Posterior vena cava (tissue), 2 donors: ENCODE measurements at regions not wholly inside any gene's neighbourhood (a gene's known extent, or its start where the extent isn't known, plus 50 kb on each side); places are given as distances from the start of the nearest gene placed in this dataset.

Experiments used
- DNase-seq: peaks from one replicate; pipeline ENCODE4 v3.0.0-alpha.2; 2020; ENCODE audit warnings: low spot score
- intact Hi-C, 2 donors: fragments of 100-400 bp; cut with DNase I; formaldehyde crosslinking; loops; one replicate each; pipeline versions ENCODE4 v1.14.1 to v1.14.2; 2022 to 2023
- donor health status: DM: yes; HTN: yes; CAD: no.
- donor health status: DM: yes; HTN: yes; CAD: no.

DNA sequence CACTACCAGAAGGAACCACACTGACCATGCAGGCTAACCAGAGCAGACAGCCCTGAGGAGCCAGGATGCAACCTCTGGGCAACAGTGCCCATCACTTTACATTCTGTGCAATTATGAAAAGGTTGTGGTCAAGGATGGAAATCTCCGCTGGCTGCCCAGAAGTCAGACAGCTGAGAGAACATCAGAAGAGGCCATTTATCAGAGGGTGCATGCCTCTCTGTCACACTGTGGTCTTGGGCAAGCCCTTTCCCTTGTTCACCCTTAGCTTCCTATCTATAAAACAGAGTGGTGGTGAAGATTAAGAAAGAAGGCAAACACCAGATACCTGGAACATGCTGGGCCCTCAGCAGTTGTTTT, 120.7 kb upstream of the GDF10 start:
- no peak for DNase-seq
- intact Hi-C loops = no loop called here

DNA sequence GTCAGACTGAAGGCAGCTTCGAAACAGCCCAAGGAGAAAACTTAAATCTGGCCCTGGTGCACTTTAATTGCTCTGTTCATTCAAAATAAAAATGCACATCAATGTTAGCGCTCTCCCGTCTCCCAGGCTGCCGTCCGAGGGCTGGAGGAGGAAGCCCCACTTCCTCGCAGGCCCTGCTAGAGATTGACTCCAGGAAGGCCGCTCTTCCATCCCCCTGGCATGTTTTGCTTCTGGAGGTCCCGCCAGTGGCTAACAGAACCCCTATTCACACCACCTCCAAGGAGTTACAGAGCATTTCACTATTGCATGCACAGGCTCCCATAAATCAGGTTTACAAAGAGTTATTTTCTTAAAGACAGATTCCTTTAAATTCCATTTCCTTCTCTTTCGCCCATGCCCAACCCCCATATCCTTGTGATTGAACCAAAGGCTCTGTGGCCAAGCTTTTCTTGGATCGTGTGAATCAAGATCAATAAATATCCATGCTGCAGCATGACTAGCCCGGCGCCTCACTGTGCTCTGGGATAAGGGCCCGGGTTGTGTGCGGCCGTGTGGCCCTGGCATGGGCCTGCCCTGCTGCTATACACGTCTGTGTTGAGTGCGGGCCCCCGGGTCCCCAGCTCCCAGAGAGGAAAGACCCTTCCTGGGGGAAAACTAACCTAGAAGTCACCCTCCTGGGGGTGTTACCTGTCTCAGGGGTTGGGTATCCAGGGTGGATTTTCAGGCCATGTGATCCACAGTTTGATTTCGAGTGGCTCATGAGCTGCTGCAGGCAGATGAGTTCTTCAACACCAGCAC, 118.7 kb upstream of the GDF10 start:
- intact Hi-C loops = no loop called here
- no peak for DNase-seq

DNA sequence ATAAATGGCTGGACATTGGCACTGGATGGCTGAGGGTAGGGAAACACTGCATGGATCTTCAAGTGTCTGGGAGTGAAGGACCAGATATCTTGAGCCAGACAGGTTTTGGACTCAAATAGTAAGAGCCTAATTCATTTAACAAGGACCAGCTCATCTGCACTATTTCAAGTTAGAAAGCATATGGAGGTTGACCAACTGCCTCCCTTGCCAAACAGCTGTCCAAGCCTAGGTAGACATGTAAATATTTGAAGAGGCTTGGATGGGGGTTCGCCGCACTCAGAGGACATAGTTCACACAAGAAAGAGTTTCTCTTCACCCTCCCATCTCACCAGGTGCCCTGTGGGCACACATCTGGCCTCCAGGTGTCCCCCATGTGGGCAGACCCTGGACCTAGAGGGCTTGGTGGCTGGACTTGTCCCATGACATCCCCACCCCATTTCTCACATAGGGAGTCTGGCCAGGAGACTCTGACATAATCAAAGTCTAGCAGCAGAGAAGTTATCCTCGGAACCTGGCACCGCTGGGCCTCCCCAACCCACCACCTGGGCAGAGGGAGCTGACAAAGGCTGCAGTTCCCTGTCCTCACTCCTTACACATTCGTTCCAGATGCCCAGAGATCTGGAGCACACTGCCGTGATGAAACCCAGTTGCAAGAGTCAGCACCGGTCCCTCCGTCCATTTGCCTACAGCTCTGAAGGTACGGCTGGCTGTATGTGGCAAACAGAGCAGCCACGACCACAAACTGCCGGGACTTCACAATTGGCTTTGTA, 116.9 kb upstream of the GDF10 start:
- no peak for DNase-seq
- intact Hi-C loops = no loop called here

DNA sequence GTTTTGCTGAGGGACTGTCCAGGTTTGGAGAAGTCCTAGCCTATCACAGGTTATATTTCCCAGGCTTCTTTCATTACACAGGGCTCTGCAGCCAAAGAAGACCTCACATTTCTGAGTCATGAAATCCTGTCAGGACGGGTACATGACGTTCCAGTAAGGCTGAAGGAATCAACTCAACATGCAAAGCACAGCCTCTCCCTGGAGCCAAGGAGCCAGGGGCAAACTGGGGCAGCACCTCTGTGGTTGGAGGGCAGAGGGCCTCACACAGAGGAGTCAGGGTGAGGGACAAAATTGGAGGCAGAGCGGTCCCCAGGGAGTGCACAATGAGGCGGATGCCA, 116.3 kb upstream of the GDF10 start:
- intact Hi-C loops = no loop called here
- DNase-seq = no peak

DNA sequence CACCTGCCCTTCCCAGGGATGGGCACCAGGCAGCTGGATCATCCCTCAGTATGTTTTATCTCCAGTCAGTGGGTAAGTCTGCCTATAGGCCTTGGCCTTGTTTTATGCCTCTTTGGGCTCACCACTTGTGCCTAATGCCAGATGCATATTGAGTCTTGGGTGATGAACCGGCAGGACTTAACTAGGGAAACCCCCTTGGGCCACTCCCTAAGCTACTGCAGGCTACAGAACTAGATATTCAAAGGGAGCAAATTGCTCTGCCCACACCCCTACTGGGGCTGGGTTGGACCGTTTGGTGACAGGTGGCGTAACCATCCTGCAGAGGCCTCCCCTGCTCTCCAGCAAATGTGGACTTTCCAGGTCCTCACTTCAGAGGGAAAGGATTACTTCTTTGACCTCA, 115.7 kb upstream of the GDF10 start:
- DNase-seq = no peak
- intact Hi-C loops = no loop called here

DNA sequence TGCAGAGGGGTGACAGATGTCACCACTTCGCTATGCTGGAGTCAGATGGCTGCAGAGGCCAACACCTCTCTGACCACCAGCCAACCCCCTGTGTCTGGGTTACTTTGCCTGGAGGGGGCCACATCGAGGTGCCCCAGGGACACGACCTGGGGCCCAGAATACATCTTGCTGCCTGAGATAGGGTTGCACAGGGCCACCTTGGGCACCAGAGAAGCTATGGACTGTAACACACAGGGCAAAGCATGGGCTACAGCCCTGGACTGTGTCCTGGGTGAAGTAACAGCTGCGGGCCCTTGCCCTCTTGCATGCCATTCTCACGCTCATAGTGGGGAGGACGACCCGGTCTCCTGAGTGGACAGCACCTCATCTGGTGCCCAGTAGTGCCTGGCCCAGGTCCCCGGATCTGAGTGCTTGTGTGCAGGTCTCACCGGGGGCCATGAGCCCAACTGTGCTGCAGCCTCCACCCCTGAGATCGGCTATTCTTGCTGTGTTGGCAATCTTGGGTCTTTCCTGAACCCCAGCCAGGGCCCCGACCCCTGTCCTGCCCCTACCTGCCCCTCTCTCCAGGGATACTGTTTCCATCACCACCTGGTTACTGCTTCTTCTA, 115.2 kb upstream of the GDF10 start:
- intact Hi-C loops = no loop called here

DNA sequence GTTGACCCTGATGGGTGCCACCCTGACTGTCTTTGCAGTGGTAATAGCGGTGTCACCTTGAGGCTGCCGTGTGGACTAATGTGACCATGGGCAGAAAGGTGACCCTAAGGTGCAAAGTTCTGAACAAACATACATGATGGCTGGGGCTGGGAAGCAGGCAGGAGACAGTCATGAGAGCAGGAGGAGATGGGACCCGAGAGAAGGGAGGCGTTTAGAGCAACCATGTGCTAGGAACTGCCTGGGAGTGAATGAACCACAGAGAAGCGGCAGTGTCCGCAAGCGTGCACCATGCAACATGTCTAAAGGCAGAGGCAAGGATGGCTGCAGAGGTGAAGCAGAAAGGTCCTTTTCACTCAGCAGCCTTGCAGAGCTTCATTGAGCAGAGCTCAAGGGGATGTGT, 113.1 kb upstream of the GDF10 start:
- intact Hi-C loops = no loop called here

More for the DNA sequence above, 115.2 kb upstream of the GDF10 start:
- no peak for DNase-seq

DNA sequence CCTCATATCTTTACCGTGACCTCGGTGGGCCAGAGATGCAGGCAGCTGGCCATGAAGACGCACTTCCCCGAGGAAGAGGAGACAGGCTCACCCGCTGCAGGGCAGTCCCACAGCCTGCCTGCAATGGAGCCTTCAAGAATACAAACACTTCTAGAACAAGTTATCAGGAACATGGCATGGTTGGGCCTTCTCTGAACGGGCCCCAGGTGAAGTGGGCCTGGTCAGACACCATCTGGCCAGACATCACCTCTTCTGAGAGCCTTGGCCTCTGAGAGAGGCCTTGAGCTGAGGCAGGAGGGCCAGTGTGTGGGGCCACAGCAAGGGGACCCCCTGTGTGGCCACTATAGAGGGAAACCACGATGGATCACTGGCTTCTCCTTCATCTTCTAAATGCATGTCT, 112.4 kb upstream of the GDF10 start:
- DNase-seq = no peak
- intact Hi-C loops = no loop called here

More for the DNA sequence above, 113.1 kb upstream of the GDF10 start:
- DNase-seq = no peak

DNA sequence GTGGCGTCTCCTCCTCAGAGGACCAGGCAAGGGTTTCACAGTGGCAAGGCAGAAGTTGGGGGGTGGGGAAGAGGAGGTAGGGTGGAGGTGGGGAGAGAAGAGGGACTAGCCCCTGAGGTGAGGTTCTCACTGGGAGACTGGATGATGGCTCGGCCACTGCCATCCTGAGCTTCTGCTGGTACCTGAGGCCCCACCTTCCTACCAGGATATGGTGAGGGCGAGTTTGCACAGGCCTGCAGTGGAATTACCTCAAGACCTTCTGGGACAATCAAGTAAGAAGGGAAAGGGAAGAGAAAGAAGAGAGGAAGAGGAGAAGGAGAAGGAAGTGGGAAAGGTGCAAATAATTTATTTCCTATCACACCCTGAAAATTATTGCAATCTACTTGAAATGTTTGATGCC, 111.8 kb upstream of the GDF10 start:
- no peak for DNase-seq
- intact Hi-C loops = no loop called here

DNA sequence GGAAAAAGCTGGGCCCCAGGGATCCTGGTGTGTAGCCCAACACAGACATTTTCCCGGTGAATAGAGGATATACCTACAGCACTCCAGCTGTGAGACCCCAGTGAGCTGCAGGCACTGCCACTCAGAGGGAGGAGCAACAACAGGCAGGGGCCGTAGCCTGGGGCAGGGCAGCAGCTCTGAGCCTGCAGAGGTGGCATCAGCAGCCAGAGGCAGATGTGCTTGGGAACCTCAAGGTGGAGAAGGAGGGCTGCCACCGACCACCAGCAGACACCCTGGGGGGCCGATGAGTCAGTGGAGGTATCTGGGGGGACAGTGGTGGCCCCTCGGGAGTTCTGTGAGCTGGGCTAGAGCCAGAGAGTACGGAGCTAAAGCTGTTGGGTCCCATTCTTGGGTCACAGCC, 110.2 kb upstream of the GDF10 start:
- intact Hi-C loops = no loop called here
- no peak for DNase-seq

DNA sequence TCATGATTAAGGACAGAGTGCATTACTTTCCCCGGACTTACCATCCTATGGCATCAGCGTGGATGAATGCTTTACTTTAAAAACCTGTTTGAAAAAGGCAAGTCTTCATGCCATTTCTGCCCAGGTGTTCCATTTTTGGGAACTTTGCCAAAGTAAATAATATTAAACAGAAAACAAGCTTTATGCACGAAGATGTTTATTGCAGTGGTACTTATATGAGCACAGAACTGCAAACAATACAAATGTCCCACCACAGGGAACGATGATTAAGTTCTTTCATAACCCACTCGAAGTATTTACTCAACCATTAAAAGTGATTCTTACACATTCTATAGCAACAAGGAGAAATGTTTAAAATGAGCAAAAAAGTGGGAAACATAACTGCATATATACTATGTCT, 109.7 kb upstream of the GDF10 start:
- intact Hi-C loops = no loop called here
- no peak for DNase-seq

DNA sequence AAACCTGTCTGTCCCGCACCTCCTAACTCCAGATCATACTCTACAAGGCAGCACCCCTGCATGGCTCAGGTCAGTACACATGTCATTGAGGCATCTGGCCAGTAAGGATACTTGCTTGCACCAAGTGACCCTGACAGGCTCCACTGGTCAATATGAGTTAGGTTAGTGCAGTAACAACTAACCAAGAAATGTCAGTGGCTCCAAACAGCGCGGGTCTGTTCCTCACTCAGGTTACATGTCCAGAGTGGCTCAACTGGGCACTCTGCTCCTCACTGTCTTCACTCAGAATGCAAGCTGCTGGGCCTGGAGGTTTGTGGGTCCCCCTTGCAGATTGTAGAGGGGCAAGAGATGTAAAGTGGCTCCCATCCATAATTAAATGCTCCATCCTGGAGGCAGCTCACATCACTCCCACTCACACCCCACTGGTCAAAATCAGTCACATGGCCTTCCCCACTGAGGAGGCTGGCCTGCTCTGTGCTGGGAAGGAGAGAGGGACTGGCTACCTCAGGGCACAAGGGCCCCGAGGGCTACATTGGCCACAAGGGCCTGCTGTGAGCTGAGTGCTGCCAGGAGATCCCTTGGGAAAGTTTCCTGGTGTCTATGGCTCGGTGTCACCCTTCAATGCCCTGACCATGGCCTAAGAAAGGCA, 109.1 kb upstream of the GDF10 start:
- intact Hi-C loops = no loop called here
- DNase-seq = no peak

DNA sequence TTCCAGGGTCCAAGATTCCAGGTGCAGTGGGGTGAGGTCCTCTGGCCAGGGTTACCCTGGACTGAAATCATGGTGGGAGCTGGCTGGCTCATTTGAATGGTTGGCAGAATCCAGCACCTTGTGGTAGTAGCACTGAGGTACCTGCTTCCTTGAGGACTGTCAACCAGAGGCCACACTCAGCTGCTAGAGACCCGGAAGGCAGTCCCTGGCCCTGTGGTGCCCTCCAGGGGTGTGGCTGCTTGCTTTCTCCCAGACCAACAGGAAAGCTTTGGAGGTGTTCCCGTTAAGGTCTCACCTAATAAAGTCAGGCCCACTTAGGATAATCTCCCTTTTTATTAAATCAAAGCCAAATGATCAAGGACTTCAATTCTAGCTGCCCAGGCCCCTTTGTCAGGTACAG, 107.7 kb upstream of the GDF10 start:
- intact Hi-C loops = no loop called here

DNA sequence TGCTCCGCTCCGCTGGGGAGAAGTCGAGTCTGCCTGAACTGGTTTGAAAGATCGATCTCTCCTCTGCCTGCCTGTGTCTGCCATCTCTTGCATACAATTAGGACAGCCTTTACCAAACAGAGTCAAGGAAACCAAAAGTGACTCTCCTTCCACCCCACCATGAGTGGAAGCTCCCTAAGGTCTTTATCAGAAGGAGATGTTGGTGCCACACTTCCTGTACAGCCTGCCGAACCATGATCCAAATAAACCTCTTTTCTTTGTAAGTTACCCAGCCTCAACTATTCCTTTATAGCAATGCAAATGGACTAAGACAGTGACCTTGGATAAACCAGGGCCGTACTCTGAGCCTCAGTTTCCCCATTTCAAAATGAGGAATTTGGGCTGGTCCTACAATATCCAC, 106.3 kb upstream of the GDF10 start:
- DNase-seq = no peak
- intact Hi-C loops = no loop called here

More for the DNA sequence above, 107.7 kb upstream of the GDF10 start:
- DNase-seq = no peak

DNA sequence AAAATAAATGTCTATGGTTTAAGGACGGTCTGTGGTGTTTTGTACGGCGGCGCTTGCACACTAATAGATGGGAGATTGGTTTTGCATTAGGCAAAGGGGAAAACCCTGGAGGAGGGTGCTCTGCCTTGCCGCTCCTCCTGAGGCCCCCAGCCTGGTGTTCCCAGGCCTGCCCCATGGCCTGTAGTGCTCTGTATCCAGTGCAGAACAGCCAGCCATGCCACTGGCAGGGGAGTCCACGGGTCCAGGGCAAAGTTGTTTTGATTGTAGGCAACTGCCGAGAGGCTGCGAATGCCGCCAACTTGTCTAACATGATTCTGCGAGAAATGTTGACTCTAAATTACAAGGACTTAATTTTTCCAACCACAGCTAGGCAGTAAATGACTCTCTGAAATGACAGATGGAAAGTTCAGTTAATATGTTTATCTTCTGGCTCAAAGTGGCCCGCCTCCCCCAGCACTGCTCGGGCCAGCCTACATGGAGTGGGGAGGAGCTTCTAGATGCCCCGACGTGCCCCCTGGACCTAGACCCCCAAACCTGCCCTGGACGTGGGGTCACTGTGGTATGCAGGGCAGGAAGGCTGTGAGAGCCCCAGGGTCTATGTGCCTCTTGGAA, 104.6 kb upstream of the GDF10 start:
- intact Hi-C loops = no loop called here
- DNase-seq = no peak

DNA sequence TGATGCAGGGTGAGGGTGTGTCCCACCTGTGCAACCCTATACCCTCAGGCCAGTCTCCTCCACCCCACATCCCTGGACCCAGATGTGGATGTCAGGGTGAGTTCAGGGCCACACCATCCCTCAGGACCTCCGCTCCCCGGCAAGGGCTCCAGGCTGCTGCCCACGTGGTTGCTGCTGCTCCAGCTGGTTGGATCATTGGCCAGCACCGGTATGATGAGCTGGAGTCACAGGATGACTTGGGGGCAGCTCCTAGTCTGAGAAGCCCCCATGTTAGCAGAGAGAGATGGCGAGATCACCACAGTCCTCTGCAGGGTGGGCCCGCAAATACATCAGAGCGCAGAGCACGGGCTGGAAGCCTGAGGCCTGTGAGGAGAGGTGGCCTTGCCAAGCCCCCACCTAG, 103.3 kb upstream of the GDF10 start:
- intact Hi-C loops = no loop called here
- no peak for DNase-seq

DNA sequence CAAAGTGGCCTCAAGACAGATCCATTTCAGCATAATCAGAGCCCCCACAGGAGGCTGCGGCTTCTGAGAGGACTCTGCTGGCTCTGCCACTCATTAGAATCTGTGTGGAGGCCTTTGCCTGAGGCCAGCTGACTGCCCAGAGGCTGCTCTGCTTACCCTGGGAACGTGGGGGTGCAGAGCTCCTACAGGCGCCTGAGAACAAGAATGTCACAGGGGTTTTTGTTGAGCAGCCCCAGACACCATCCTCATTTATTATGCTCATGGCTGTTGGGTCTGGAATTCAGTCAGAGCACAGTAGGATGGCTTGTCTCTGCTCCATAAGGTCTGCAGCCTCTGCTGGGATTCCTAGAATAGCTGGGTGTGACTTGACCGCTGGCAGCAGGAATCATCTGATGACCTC, 101.8 kb upstream of the GDF10 start:
- intact Hi-C loops = no loop called here
- no peak for DNase-seq

DNA sequence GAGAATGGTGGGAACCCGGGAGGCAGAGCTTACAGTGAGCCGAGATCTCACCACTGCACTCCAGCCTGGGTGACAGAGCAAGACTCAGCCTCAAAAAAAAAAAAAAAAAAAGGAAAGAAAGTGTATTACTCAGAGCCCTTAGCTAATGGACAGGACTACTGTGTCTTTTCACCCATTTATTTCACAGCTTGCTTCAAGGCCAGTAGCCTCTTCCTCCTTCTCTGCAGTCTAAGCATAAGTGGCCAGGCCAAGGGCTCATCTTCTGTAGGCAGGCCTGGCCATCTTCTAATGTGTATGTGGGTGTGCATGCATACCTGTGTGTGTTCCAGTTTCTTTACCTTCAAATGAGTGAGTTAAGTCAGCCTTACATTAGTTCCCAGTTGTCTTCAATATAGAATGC, 94.8 kb upstream of the GDF10 start:
- no peak for DNase-seq
- intact Hi-C loops = no loop called here

DNA sequence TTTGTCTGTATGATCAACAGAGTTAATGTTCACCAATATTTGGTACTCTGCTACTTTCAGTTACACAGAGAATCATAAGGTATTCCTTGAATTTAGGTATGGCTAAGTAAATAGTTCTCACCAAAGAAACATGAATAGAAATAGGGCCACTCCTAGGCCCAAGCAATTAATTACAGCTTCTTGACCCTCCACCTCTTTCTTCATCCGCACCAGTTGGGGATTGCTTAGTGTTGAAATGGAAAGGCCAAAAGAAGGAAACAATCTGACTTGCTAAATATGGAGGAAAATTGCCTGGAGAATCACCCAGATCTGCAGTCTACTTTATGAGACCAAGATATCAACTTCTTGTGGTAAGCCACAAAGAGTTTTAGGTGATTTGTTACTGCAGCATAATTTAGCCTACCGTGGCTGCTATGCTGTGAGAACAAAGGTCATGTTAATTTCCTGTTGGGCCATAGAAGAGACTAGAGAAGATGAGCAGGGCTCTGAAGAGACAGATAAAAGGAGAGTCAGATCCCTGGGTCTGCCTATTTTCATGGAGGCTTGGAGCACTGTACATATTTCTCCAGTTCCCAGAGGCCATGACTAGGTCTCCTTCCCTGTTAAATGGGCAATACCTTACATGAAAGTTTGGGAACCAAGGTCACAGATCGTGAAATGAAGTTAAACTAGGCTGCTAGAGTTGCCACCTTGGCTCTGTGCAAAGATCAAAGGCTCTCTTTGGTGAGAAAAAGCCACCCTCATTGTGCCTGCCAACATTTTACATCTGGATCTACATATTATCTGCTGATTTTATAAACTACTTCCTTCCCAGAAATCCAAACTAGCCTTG, 93.3 kb upstream of the GDF10 start:
- intact Hi-C loops = no loop called here
- no peak for DNase-seq
